CD1c-positive myeloid dendritic cell (primary cell): ENCODE measurements at regions not wholly inside any gene's neighbourhood (a gene's known extent, or its start where the extent isn't known, plus 50 kb on each side); places are given as distances from the start of the nearest gene placed in this dataset.

Source experiments
- DNase-seq: peaks from one replicate; pipeline ENCODE4 v3.0.0-alpha.2; 2016; ENCODE audit errors: extremely low spot score

GRCh38 chr19:30128211-30128610 lies 186.2 kb downstream of the URI1 start:
- DNase-seq = no peak

GRCh38 chr19:30130356-30131122 lies 188.5 kb downstream of the URI1 start:
- DNase-seq = no peak

GRCh38 chr19:30131246-30131645 lies 189.2 kb downstream of the URI1 start:
- no peak for DNase-seq

- DNase-seq = no peak
Measured at GRCh38 chr19:30131722-30132291, 189.8 kb downstream of the URI1 start.

- DNase-seq = no peak
Measured at GRCh38 chr19:30132343-30133075, 190.5 kb downstream of the URI1 start.

GRCh38 chr19:30133803-30134202 lies 191.8 kb downstream of the URI1 start:
- DNase-seq = no peak

- DNase-seq = no peak
Measured at GRCh38 chr19:30135093-30135757, 193.2 kb downstream of the URI1 start.

- DNase-seq = no peak
Measured at GRCh38 chr19:30135797-30136196, 193.8 kb downstream of the URI1 start.

- DNase-seq = no peak
Measured at GRCh38 chr19:30136611-30137195, 194.7 kb downstream of the URI1 start.

GRCh38 chr19:30137747-30138146 lies 195.7 kb downstream of the URI1 start:
- DNase-seq = no peak

- DNase-seq = no peak
Measured at GRCh38 chr19:30144242-30144758, 202.3 kb downstream of the URI1 start.

GRCh38 chr19:30144802-30145201 lies 202.8 kb downstream of the URI1 start:
- no peak for DNase-seq

GRCh38 chr19:30145467-30145866 lies 203.4 kb downstream of the URI1 start:
- no peak for DNase-seq

GRCh38 chr19:30146346-30146745 lies 204.3 kb downstream of the URI1 start:
- no peak for DNase-seq

GRCh38 chr19:30148039-30148790 lies 206.2 kb downstream of the URI1 start:
- no peak for DNase-seq

- no peak for DNase-seq
Measured at GRCh38 chr19:30148803-30149202, 206.8 kb downstream of the URI1 start.

- DNase-seq = no peak
Measured at GRCh38 chr19:30149300-30149699, 207.3 kb downstream of the URI1 start.

GRCh38 chr19:30150626-30151025 lies 208.6 kb downstream of the URI1 start:
- DNase-seq = no peak

- no peak for DNase-seq
Measured at GRCh38 chr19:30151081-30151480, 209.0 kb downstream of the URI1 start.

- DNase-seq = no peak
Measured at GRCh38 chr19:30152510-30153291, 210.7 kb downstream of the URI1 start.
